Hematopoietic multipotent progenitor cell treated with erythropoietin and hydrocortisone succinate and interleukin-3 and kit ligand, for 6 days (in vitro differentiated cells): ENCODE measurements at regions not wholly inside any gene's neighbourhood (a gene's known extent, or its start where the extent isn't known, plus 50 kb on each side); places are given as distances from the start of the nearest gene placed in this dataset.

Experiments
- DNase-seq: peaks from one replicate; pipeline ENCODE4 v3.0.0-alpha.2; 2015

- no peak for DNase-seq
These were observed 188.6 kb upstream of the SH3BP4 start for GRCh38 chr2:234763002-234763873.

DNA sequence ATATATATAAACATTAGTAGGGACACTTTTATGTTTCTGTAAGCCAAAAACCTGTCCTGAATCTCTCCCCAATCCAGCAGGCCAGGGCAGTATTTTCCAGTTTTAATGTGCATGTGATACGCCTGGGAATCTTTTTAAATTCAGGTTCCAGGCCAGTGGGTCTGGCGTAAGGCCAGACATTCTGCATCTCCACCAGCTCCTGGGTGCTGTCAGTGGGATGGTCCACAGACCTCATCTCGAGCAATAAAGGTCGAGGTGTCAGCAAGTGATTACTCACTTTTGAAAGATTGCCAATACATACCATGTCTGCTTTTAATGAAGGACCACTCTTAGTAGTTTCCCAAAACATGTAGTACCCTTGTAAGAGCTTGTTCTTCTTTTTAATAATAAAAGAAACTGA lies 189.9 kb upstream of the SH3BP4 start:
- no peak for DNase-seq

DNA sequence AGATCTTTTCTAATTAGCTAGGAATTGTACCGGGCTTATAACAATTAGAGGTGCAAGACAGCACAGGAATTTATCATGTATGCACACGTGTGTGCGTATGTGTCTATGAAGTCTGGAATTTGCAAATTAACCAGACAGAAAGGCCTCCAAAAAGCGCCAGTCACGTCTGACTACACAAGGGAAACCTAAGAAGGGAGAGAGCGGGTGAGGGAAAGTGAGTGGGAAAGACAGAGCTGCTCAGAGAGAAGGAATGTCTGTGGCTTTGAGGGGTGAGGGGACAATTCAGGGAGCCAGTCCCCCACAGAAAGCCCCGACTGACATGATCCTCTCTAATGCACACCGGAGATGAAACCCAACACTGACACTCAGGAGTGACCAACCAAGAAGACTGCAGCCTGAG lies 197.7 kb upstream of the SH3BP4 start:
- no peak for DNase-seq

DNA sequence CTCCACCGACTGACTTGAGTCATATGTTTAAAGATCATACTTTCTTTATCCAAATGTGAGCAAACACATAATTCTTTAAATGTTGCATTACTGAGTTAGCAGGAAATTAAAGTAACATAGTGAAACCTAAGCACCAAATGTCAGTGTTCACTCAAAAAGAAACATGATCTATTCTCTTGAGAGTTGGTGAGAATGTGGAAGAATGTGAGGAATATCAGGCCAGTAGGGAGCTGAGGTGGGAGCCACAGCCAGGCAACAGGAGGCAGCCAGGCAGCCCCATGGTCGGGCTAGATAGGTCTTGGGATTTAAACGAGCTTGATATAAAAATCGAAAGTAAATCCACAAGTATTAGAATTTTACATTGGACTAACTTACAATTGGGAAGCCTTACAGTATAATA lies 198.1 kb upstream of the SH3BP4 start:
- no peak for DNase-seq

DNA sequence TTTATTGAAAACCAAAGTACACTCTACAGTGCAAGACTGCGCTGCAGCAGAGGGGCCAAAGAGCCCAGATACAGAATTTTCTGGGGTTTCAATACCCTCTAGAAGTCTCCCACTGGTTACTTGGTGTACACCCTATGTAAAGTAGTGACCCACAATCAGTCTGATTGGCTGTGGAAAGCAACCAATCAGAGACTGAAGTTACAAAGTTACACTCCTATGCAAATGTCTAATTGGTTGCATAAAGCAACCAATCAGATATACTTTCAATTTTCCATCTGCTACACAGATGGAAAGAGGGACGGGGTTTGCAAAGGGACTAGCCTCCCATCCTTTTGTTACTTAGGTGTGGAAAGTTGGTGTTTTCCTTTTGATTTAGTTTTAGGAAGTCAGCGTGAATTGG lies 198.9 kb upstream of the SH3BP4 start:
- no peak for DNase-seq

DNA sequence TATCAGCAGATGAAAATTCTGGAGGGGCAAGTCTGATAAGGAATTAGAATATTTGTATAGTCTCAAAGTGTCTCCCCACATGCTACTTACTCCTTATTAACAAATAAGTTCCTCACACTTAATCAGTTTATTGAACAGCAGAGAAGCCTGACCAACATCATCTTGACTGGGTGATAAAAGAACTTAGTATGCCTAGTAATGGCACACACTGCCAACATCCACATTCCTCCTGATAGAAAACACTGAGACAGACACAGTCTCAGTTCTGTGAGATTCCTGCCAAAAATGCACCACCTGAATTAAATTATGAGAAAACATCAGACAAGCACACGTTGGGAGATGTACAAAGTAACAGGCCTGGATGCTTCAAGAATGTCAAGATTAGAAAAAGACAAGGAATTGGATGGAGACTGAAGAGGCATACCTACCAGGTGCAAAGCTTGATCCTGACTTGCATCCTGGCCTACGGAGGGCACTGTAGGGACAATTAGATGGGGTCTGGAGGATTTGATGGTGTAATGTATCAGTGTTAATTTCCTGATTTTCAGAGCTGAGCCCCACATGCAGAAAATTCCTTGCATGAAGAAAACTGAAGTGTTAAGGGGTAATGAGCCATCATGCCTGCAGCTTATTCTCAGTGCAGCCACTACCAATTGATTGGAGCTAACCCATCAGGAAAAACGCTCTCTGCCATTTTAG lies 200.4 kb upstream of the SH3BP4 start:
- DNase-seq, result no peak

DNA sequence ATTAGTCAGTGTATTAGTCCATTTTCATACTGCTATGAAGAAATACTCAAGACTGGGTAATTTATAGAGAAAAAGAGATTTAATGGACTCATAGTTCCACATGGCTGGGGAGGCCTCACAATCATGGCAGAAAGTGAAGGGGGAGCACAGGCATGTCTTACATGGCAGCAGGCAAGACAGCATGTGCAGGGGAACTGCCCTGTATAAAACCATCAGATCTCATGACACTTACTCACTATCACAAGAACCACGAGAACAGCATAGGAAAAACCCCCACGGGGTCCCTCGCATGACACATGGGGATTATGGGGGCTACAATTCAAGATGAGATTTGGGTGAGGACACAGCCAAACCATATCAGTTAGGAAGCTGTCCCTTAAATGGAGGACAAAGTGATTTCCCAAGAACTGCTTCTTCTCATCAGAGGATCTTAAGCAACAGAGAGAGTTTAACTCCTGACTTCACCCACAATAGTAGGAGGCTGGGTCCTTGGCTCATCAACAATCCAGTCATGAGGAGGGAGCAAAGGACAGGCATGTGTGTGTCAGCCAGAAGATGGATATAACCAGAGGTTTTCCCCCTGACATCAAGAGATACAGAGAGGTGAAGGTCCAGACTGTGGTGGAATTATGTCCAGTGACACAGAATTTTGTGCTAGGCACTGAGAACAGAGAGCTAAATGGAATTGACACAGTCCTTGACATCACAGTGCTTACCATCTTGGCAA lies 203.8 kb upstream of the SH3BP4 start:
- DNase-seq, result no peak

DNA sequence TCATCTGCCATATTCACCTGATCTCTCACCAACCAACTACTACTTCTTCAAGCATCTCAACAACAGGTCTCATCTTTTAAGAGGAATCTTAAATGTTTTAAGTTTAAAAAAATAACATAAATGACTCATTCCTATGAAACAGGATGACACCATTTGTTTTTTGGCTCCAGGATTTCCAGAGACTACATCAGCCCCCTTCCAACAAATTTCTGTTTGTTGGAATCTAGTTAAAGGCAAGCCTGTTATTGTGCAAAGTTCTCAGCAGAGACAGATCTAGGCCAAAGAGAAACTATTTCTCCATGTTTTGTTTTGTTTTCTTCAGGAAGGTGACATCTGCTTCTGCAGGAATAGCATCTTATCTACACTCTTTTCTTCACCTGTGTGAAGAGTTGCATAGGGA lies 204.8 kb upstream of the SH3BP4 start:
- DNase-seq, result no peak

DNA sequence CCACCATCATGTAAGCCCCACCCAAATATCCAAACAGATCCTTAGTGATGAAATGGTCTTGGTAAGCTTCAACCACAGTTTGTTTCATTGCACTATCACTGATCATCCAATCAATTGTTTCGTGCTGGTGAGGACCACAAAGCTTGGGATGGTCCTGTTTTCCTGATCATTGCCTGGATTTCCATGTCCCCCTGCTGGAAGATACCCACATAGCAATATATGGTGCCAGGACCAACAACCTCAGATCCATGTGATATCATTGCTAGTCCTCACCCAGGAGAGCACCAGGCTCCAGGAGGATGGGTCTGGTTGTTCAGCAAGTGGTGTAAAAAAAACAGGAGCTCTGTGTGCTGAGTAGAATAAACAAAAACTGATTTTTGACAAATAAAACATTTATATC lies 206.5 kb upstream of the SH3BP4 start:
- DNase-seq, result no peak

DNA sequence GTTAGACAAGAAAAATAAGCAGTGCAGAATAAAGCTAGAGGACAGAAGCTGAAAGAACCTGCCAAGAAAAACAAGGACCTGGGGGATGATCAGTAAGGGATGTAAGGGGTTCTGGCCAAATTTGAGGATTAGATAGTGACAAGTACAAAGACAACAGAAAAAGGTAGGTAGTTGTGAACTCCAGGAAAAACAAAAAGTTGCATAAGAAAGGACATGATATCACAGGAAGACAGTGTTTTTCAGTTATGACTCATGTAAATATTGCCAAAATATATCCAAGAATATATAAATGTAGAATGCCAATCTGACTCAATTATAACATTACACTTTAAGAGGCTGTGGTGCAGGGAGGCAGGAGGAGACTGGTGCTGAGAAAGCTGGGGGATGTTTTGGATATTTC lies 209.8 kb upstream of the SH3BP4 start:
- DNase-seq, result no peak

GRCh38 chr2:234739061-234739460 lies 212.8 kb upstream of the SH3BP4 start:
- DNase-seq, result no peak

- no peak for DNase-seq
These were observed 216.0 kb upstream of the SH3BP4 start for GRCh38 chr2:234735829-234736228.

- DNase-seq, result no peak
These were observed 217.8 kb upstream of the SH3BP4 start for GRCh38 chr2:234733795-234734600.

- DNase-seq, result no peak
These were observed 218.7 kb upstream of the SH3BP4 start for GRCh38 chr2:234733093-234733489.

GRCh38 chr2:234732404-234733092 lies 219.3 kb upstream of the SH3BP4 start:
- no peak for DNase-seq

DNA sequence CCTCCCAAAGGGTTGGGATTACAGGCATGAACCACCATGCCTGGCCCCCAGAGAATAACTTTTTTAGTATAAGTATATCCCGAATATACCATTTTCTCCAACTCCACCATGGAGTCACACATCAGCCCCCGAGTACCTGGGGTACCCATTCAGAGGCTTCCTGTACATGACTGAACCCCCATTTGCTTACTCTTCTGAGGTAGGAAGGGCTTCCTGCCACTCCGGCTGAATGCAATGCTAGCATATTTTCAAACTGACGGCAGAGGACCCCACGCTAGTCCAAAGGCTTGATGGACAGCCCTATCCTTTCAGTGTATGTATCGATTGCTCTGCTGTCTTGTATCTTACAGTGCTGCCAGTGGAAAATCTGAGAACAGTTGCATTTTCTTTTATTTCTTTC lies 220.6 kb upstream of the SH3BP4 start:
- DNase-seq, result no peak

DNA sequence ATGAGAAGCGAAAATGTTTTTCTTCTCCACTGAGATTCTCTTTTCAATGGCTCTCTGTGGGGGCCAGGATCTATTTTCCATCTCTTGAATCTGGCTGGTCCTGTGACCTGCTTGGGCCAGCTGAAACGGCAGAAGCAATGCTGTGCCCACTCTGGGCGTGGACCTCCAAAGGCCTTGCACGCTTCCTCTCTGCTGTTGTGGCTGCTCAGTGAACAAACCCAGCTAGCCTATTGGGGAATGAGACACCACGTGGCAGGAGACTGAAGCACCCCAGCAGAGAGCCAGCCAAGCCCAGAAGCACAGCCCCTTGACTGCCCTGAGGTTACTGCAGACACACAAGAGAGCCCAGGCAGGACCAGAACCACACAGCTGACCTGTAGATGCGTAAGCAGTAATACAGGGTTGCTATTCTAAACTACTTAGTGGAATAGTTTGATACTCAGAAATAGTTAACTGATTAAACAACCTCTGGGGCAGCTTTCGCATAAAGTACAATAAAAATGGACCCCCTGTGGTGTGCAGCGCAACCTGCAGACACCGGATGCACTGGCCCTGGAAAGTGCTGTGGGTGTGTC lies 221.7 kb upstream of the SH3BP4 start:
- no peak for DNase-seq

DNA sequence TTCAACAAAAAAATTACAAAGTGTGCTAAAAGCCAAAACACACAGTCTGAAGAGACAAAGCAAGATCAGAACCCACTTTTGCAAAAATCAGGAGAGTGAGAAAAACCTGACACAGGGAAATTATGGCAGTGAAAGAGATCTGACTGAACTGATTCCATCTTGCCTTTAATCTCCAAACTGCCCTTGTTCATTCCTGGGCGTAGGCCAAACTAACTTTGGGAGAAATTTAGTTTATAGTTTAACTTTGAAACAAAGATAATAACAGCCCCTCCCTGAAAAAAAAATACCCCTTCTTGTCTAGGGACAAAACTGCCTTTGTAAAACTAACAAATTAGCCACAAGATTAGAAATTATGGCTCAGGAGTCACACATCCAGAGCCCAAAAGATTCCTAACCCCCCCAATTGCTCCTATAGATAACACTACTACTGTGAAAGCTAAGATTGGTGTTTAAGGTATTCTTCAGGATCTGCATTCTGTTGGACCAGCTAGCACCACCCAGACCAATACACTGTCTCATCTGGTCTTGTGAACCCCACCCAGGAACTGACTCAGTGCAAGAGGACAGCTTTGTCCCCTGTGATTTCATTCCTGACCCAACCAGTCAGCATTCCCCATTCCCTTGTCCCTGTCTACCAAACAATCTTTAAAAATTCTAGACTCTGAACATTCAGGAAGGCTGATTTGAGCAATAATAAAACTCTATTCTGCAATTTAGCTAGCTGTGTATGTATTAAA lies 226.1 kb upstream of the SH3BP4 start:
- DNase-seq, result no peak

DNA sequence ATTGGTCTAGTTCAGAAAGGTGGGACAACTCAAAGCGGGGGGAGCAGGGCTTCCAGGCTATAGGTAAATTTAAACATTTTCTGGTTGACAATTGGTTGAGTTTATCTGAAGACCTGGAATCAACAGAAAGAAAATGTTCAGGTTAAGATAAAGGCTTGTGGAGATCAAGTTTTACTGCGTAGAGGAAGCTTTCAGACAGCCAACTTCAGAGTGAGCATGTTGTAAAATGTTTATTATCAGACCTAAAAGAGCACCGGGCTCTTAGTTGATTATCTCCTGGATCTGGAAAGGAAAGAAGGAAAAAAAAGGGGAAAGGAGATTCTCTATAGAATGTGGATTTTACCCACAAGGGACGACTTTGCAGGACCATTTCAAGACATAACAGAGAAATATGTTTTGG lies 227.0 kb upstream of the SH3BP4 start:
- DNase-seq, result no peak

GRCh38 chr2:234723400-234723799 lies 226.5 kb upstream of the ARL4C start:
- DNase-seq, result no peak

DNA sequence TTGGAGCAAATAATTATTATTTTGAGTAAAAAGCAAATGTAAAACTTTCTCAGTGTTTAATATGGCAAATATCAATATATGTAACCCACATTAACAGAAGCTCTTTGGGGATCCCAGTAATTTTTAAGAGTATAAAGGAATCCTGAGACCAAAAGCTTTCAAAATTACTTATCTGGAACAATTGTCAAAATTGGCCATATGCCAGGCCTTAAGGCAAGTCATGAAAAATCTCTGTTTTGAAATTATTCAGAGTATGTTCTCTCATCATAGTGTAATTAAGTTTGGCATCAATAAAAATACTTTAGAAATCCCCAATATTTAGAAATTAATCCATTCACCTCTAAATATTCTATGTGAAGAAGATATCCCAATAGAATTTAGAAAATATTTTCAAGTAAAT lies 225.3 kb upstream of the ARL4C start:
- no peak for DNase-seq
